GM23338 (cell line): ENCODE measurements at regions not wholly inside any gene's neighbourhood (a gene's known extent, or its start where the extent isn't known, plus 50 kb on each side); places are given as distances from the start of the nearest gene placed in this dataset.

Experiments
- ATAC-seq: fragments of 200-7000 bp; cut with Tn5 transposase; 3 replicates; pipeline ENCODE4 v1.9.1; 2020
- DNase-seq: peaks from one replicate; pipeline ENCODE4 v3.0.0-alpha.2; 2015; ENCODE audit warnings: low spot score
- H2AFZ ChIP-seq: fragments of 200-600 bp; sonication (generic); 2 replicates; pipeline ENCODE4 v1.8.0; 2016; ENCODE audit warnings: antibody characterized with exemption, mild to moderate bottlenecking, moderate library complexity
- H3F3A ChIP-seq: fragments of 200-600 bp; sonication (generic); replicated peaks from 2 replicates; pipeline ENCODE4 v1.8.0; 2017; ENCODE audit warnings: antibody characterized with exemption, mixed run types, low read depth
- H3K27ac ChIP-seq: fragments of 200-600 bp; sonication (generic); 2 replicates; pipeline ENCODE4 v1.6.1; 2016; ENCODE audit warnings: low read depth
- H3K27me3 ChIP-seq: fragments of 200-600 bp; sonication (generic); 2 replicates; pipeline ENCODE4 v1.8.0; 2016; ENCODE audit warnings: mild to moderate bottlenecking, mixed run types, moderate library complexity; ENCODE audit not compliant: insufficient read depth
- H3K36me3 ChIP-seq: fragments of 200-600 bp; sonication (generic); 2 replicates; pipeline ENCODE4 v1.8.0; 2016; ENCODE audit warnings: mild to moderate bottlenecking; ENCODE audit not compliant: insufficient read depth
- H3K4me1 ChIP-seq: fragments of 200-600 bp; sonication (generic); 2 replicates; pipeline ENCODE4 v1.8.0; 2016; ENCODE audit warnings: mild to moderate bottlenecking, moderate library complexity; ENCODE audit not compliant: insufficient read depth
- H3K4me2 ChIP-seq: fragments of 200-600 bp; sonication (generic); 2 replicates; pipeline ENCODE4 v1.7.1; 2017; ENCODE audit warnings: mixed run types
- H3K4me3 ChIP-seq: fragments of 200-600 bp; sonication (generic); 2 replicates; pipeline ENCODE4 v1.6.1; 2016; ENCODE audit warnings: mixed run types
- H3K79me2 ChIP-seq: fragments of 200-600 bp; sonication (generic); replicated peaks from 2 replicates; pipeline ENCODE4 v1.8.0; 2017; ENCODE audit warnings: mild to moderate bottlenecking; ENCODE audit not compliant: insufficient read depth
- H3K9me2 ChIP-seq: fragments of 200-600 bp; sonication (generic); 2 replicates; pipeline ENCODE4 v1.8.0; 2017; ENCODE audit not compliant: insufficient read depth
- H4K20me1 ChIP-seq: fragments of 200-600 bp; sonication (generic); replicated peaks from 2 replicates; pipeline ENCODE4 v1.8.0; 2017; ENCODE audit warnings: mild to moderate bottlenecking; ENCODE audit not compliant: insufficient read depth
- H3K27ac Mint-ChIP-seq: 2 replicates; pipeline ENCODE4 v1.8.0; 2020; ENCODE audit warnings: inconsistent platforms, mild to moderate bottlenecking, moderate library complexity, mixed read lengths
- H3K27me3 Mint-ChIP-seq: 3 replicates; pipeline ENCODE4 v1.8.0; 2022; ENCODE audit warnings: low read depth, mild to moderate bottlenecking, moderate library complexity, mixed read lengths, inconsistent platforms; ENCODE audit not compliant: insufficient read depth, poor library complexity
- H3K36me3 Mint-ChIP-seq: 3 replicates; pipeline ENCODE4 v1.8.0; 2021; ENCODE audit warnings: low read depth, mild to moderate bottlenecking, inconsistent platforms, moderate library complexity, mixed read lengths
- H3K4me1 Mint-ChIP-seq: 3 replicates; pipeline ENCODE4 v1.8.0; 2020; ENCODE audit warnings: mild to moderate bottlenecking, inconsistent platforms, mixed read lengths
- H3K4me3 Mint-ChIP-seq: 3 replicates; pipeline ENCODE4 v1.8.0; 2021; ENCODE audit warnings: moderate library complexity, mild to moderate bottlenecking, inconsistent platforms, mixed read lengths
- H3K9me3 Mint-ChIP-seq: 3 replicates; pipeline ENCODE4 v1.8.0; 2020; ENCODE audit warnings: moderate library complexity, mild to moderate bottlenecking, inconsistent platforms, mixed read lengths
- CREB1 ChIP-seq: fragments of 250-450 bp; sonication (Bioruptor Pico); IDR thresholded peaks from 2 replicates; pipeline ENCODE4 v1.5.0; 2020; ENCODE audit warnings: low read depth, mild to moderate bottlenecking, moderate library complexity
- CTCF ChIP-seq, 2 experiments: fragments of 200-600 bp in 1 of 2; sonication (generic) in 1 of 2; conservative IDR thresholded peaks; 2 replicates each; pipeline versions ENCODE4 v1.5.1 to v1.6.1; 2016 to 2017; ENCODE audit warnings: antibody characterized with exemption in 2 of 2, low read depth in 2 of 2, mild to moderate bottlenecking in 2 of 2, moderate library complexity in 1 of 2
- ETS1 ChIP-seq: IDR thresholded peaks from 2 replicates; pipeline ENCODE4 v1.6.1; 2016; ENCODE audit warnings: antibody characterized with exemption
- EZH2 ChIP-seq: fragments of 200-600 bp; sonication (generic); IDR thresholded peaks from one replicate; pipeline ENCODE4 v1.8.0; 2017; ENCODE audit warnings: antibody characterized with exemption, mild to moderate bottlenecking, low read depth; ENCODE audit not compliant: unreplicated experiment
- EZH2phosphoT487 ChIP-seq: fragments of 200-600 bp; sonication (generic); IDR thresholded peaks from one replicate; pipeline ENCODE4 v1.8.1; 2018; ENCODE audit warnings: antibody characterized with exemption; ENCODE audit not compliant: unreplicated experiment
- JUNB ChIP-seq: IDR thresholded peaks from one replicate; pipeline ENCODE4 v1.6.1; 2016; ENCODE audit warnings: antibody characterized with exemption; ENCODE audit not compliant: unreplicated experiment
- NANOG ChIP-seq: IDR thresholded peaks from 2 replicates; pipeline ENCODE4 v1.6.1; 2016; ENCODE audit warnings: antibody characterized with exemption, borderline replicate concordance
- POLR2AphosphoS5 ChIP-seq: IDR thresholded peaks from 2 replicates; pipeline ENCODE4 v1.6.1; 2016; ENCODE audit warnings: antibody characterized with exemption, low read depth
- REST ChIP-seq: IDR thresholded peaks from one replicate; pipeline ENCODE4 v1.6.1; 2018; ENCODE audit warnings: antibody characterized with exemption; ENCODE audit not compliant: unreplicated experiment
- STAT1 ChIP-seq: IDR thresholded peaks from one replicate; pipeline ENCODE4 v1.6.1; 2016; ENCODE audit warnings: antibody characterized with exemption; ENCODE audit not compliant: unreplicated experiment
- ZNF114 ChIP-seq: fragments of 250-450 bp; sonication (Bioruptor Pico); IDR thresholded peaks from 2 replicates; pipeline ENCODE4 v1.5.0; 2020; ENCODE audit warnings: mild to moderate bottlenecking, moderate library complexity
- ZNF331 ChIP-seq: fragments of 250-450 bp; sonication (Bioruptor Pico); IDR thresholded peaks from 2 replicates; pipeline ENCODE4 v1.5.0; 2020; ENCODE audit warnings: low read depth, mild to moderate bottlenecking, moderate library complexity

GRCh38 chr10:126851414-126852108, 53.7 kb upstream of the DOCK1 start:
- H3K79me2 ChIP-seq: no peaks in the 10 kb centered on the region
- no peaks in the 10 kb centered on the region for H4K20me1 ChIP-seq
- ATAC-seq (no peak), DNase-seq (no peak)
- H3K4me1 ChIP-seq: no peaks in the 10 kb centered on the region
- H2AFZ ChIP-seq: no peak overlapping the region
- Mint-ChIP-seq H3K27me3 (peaks cover 6% of the 10 kb centered on the region), H3K27ac (no peak overlapping the region), H3K4me3 (no peak overlapping the region), H3K4me1 (no peaks in the 10 kb centered on the region; the same call in 2 of the 3 replicates), H3K36me3 (no peaks in the 10 kb centered on the region), H3K9me3 (no peaks in the 10 kb centered on the region)
- H3K27me3 ChIP-seq: no peaks in the 10 kb centered on the region
- H3K36me3 ChIP-seq: no peaks in the 10 kb centered on the region
- H3K4me2 ChIP-seq: no peak overlapping the region
- no peak overlapping the region for H3K4me3 ChIP-seq
- TF ChIP-seq CTCF (conservative IDR thresholded peaks at IDR 0.05; ENCODE audit: low read depth in 2 of 2): no peak
- no peak for TF ChIP-seq REST
- TF ChIP-seq POLR2AphosphoS5: no peak
- no peak for TF ChIP-seq NANOG
- no peak for TF ChIP-seq JUNB
- TF ChIP-seq STAT1: no peak
- TF ChIP-seq ETS1: no peak
- TF ChIP-seq ZNF114 (CRISPR knock-in tag): no peak
- no peak for TF ChIP-seq EZH2phosphoT487
- no peak for TF ChIP-seq ZNF331 (CRISPR knock-in tag)
- TF ChIP-seq EZH2: no peak
- TF ChIP-seq CREB1 (CRISPR knock-in tag): no peak
- no peak overlapping the region for H3K27ac ChIP-seq
- no peaks in the 10 kb centered on the region for H3F3A ChIP-seq
- no peaks in the 10 kb centered on the region for H3K9me2 ChIP-seq
